ENCODE measurements at regions not wholly inside any gene's neighbourhood (a gene's known extent, or its start where the extent isn't known, plus 50 kb on each side); places are given as distances from the start of the nearest gene placed in this dataset.

DNA sequence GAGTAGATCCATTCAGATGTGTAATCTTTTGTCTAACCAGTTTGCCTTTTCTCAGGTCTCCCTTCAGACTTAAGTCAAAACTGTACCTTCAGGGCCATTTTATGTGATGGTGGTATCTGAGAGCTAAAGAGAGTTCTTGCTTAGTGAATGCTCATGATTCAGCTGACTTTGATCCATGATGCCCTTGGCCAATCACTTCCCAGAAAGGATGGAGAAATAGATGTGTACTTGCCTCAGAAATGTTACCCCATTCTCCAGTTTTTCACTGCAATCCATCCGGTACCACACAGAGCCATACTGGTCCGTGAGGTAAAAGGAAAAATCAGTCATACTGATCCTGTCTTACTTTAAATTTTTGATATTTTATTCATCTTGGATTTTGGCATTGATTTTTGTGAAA, 234.8 kb upstream of the PIK3C3 start:
- H3K4me1 Mint-ChIP-seq, result peaks cover 17% of the 10 kb centered on the region
- no peak overlapping the region for H3K4me3 ChIP-seq
- H2AFZ ChIP-seq (replicated peaks), result no peak overlapping the region
- no peaks in the 10 kb centered on the region for H4K20me1 ChIP-seq (ENCODE audit: low read depth)
- DNase-seq (ENCODE audit: low spot score), result no peak
- H3K4me3 Mint-ChIP-seq, result no peak overlapping the region
- H3K27ac Mint-ChIP-seq, result no peak overlapping the region
- no peaks in the 10 kb centered on the region for H3K36me3 Mint-ChIP-seq
- H3K27me3 ChIP-seq, result no peaks in the 10 kb centered on the region
- H3K9me3 Mint-ChIP-seq, result no peaks in the 10 kb centered on the region
- H3K9ac ChIP-seq, result no peak overlapping the region
- H3K4me1 ChIP-seq, result peaks cover 9% of the 10 kb centered on the region
- no peaks in the 10 kb centered on the region for H3K36me3 ChIP-seq
- TF ChIP-seq CTCF (IDR thresholded peaks at IDR 0.05), result no peak
- TF ChIP-seq EZH2phosphoT487 (IDR thresholded peaks at IDR 0.05), result no peak
- TF ChIP-seq EZH2 (IDR thresholded peaks at IDR 0.05), result no peak
- no peak overlapping the region for H3K27ac ChIP-seq
- H3K27me3 Mint-ChIP-seq (ENCODE audit: insufficient read depth, low read depth), result peaks cover 4% of the 10 kb centered on the region
- H3F3A ChIP-seq (ENCODE audit: low read depth), result no peaks in the 10 kb centered on the region
- no peak overlapping the region for H3K4me2 ChIP-seq
- H3K79me2 ChIP-seq (ENCODE audit: low read depth), result no peaks in the 10 kb centered on the region
- no peaks in the 10 kb centered on the region for H3K9me3 ChIP-seq (ENCODE audit: low read depth)

DNA sequence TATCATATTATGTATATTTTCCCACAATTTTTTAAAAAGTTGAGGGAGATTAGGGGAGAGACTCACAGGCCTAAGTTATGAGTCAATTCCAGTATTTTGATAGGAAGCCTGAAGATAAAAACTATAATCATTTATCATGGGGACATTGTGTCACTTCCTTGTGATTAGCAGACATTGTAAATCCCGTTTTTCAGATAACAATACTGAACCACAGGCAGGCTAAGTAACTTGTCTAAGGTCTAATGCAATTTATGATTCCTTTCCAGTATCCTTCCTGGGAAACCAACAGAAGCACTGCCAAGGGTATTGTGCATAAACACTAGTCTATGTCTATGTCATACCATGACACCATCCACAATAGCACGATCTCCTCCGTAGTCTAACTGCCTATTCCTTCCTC, 235.2 kb upstream of the PIK3C3 start:
- Mint-ChIP-seq H3K27me3 (ENCODE audit: insufficient read depth, low read depth) (peaks cover 4% of the 10 kb centered on the region), H3K4me1 (peaks cover 22% of the 10 kb centered on the region), H3K27ac (no peak overlapping the region), H3K36me3 (no peaks in the 10 kb centered on the region), H3K4me3 (no peak overlapping the region), H3K9me3 (no peaks in the 10 kb centered on the region)
- no peak for DNase-seq (ENCODE audit: low spot score)
- Histone ChIP-seq H3K4me2 (no peak overlapping the region), H3K27ac (no peak overlapping the region), H3K4me1 (peaks cover 13% of the 10 kb centered on the region), H3K4me3 (no peak overlapping the region), H4K20me1 (ENCODE audit: low read depth) (no peaks in the 10 kb centered on the region), H3K9ac (no peak overlapping the region), H3K9me3 (ENCODE audit: low read depth) (no peaks in the 10 kb centered on the region), H2AFZ (replicated peaks) (no peak overlapping the region), H3F3A (ENCODE audit: low read depth) (no peaks in the 10 kb centered on the region), H3K27me3 (no peaks in the 10 kb centered on the region), H3K79me2 (ENCODE audit: low read depth) (no peaks in the 10 kb centered on the region), H3K36me3 (no peaks in the 10 kb centered on the region)
- TF ChIP-seq EZH2phosphoT487 (IDR thresholded peaks at IDR 0.05) (no peak), EZH2 (IDR thresholded peaks at IDR 0.05) (no peak), CTCF (IDR thresholded peaks at IDR 0.05) (no peak)

GRCh38 chr18:41714872-41715271, 240.2 kb upstream of the PIK3C3 start:
- DNase-seq (ENCODE audit: low spot score), result no peak
- H3K79me2 ChIP-seq (ENCODE audit: low read depth), result no peaks in the 10 kb centered on the region
- TF ChIP-seq CTCF (IDR thresholded peaks at IDR 0.05) (no peak), EZH2phosphoT487 (IDR thresholded peaks at IDR 0.05) (no peak)
- Mint-ChIP-seq H3K27me3 (ENCODE audit: insufficient read depth, low read depth) (no peaks in the 10 kb centered on the region), H3K4me3 (no peak overlapping the region), H3K36me3 (no peaks in the 10 kb centered on the region), H3K9me3 (no peaks in the 10 kb centered on the region), H3K4me1 (peaks cover 28% of the 10 kb centered on the region), H3K27ac (peak overlapping the region; percentile 77)
- no peaks in the 10 kb centered on the region for H3F3A ChIP-seq (ENCODE audit: low read depth)
- no peaks in the 10 kb centered on the region for H4K20me1 ChIP-seq (ENCODE audit: low read depth)
- H3K9ac ChIP-seq, result no peak overlapping the region
- no peak overlapping the region for H3K4me3 ChIP-seq
- no peaks in the 10 kb centered on the region for H3K36me3 ChIP-seq
- H2AFZ ChIP-seq (replicated peaks), result no peak overlapping the region
- H3K27me3 ChIP-seq, result no peaks in the 10 kb centered on the region
- peaks cover 15% of the 10 kb centered on the region for H3K4me1 ChIP-seq
- peak overlapping the region; percentile 48 for H3K4me2 ChIP-seq
- no peaks in the 10 kb centered on the region for H3K9me3 ChIP-seq (ENCODE audit: low read depth)
- no peak overlapping the region for H3K27ac ChIP-seq
